Osteoblast (primary cell): ENCODE measurements at regions not wholly inside any gene's neighbourhood (a gene's known extent, or its start where the extent isn't known, plus 50 kb on each side); places are given as distances from the start of the nearest gene placed in this dataset.
A peak's percentile ranks its signal among the peaks of the same experiment; 100 is the strongest.

Experiments used
- DNase-seq: peaks from one replicate; pipeline ENCODE4 v3.0.0; 2011; ENCODE audit warnings: low spot score, mixed read lengths; ENCODE audit not compliant: insufficient read length; ENCODE audit errors: missing footprints
- H2AFZ ChIP-seq: 2 replicates; pipeline ENCODE4 v1.6.0; 2011; ENCODE audit warnings: mild to moderate bottlenecking, low read length
- H3K27ac ChIP-seq: 2 replicates; pipeline ENCODE4 v1.5.1; 2011; ENCODE audit warnings: mild to moderate bottlenecking, low read depth, low read length, moderate library complexity
- H3K27me3 ChIP-seq: 2 replicates; pipeline ENCODE4 v1.6.0; 2012; ENCODE audit warnings: mild to moderate bottlenecking, control low read depth, inconsistent platforms, low read length, moderate library complexity; ENCODE audit not compliant: insufficient read depth
- H3K36me3 ChIP-seq: 2 replicates; pipeline ENCODE4 v1.5.1; 2011; ENCODE audit warnings: mild to moderate bottlenecking, low read length, control low read depth, moderate library complexity; ENCODE audit not compliant: insufficient read depth
- H3K4me1 ChIP-seq: 2 replicates; pipeline ENCODE4 v1.5.1; 2011; ENCODE audit warnings: mild to moderate bottlenecking, low read length, control low read depth, moderate library complexity; ENCODE audit not compliant: insufficient read depth
- H3K4me2 ChIP-seq: 2 replicates; pipeline ENCODE4 v1.6.0; 2011; ENCODE audit warnings: mild to moderate bottlenecking, low read length; ENCODE audit not compliant: insufficient read depth
- H3K4me3 ChIP-seq: fragments of 200-600 bp; sonication (generic); 3 replicates; pipeline ENCODE4 v1.5.1; 2012; ENCODE audit warnings: mild to moderate bottlenecking, low read length, inconsistent platforms; ENCODE audit not compliant: insufficient read depth
- H3K79me2 ChIP-seq: 2 replicates; pipeline ENCODE4 v1.6.0; 2012; ENCODE audit warnings: mild to moderate bottlenecking, low read length, control low read depth, inconsistent platforms; ENCODE audit not compliant: insufficient read depth
- H3K9me3 ChIP-seq: 2 replicates; pipeline ENCODE4 v1.5.1; 2011; ENCODE audit warnings: low read depth, low read length, control low read depth
- H4K20me1 ChIP-seq: 2 replicates; pipeline ENCODE4 v1.6.0; 2012; ENCODE audit warnings: mild to moderate bottlenecking, low read length, control low read depth; ENCODE audit not compliant: insufficient read depth
- TF ChIP-seq, protein P1 (sequence below): IDR thresholded peaks from 2 replicates; pipeline ENCODE4 v1.5.1; 2011; ENCODE audit warnings: mild to moderate bottlenecking, low read depth, low read length, moderate library complexity; ENCODE audit errors: extremely low read depth

DNA sequence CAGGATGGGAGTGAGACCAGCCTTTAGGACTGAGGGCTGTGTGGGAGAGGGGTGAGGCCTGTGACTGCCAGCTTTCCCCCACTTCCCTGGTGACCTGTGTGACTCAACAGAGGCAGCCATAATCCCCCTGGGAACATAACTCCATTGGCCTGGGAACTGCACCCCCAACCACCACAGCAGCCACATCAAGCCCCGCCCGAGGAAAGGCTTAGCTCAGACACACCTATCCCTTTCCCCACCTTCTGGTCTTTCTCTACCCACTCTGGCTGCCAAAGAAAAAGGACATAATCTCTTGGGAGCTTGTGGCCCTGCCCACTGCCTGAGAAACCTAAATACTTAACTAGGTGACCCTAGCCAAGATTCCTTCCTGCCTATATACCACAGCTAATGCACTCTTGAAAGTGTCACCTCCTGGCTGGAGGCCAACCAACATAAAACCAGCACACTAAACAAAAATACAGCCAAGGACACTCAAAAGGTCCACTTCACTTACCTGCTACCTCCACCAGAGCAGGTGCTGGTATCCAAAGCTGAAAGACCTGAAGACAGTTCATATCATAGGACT lies 406.6 kb upstream of the CAMK1G start:
- Histone ChIP-seq H3K4me3 (no peak overlapping the region), H4K20me1 (no peaks in the 10 kb centered on the region), H3K27me3 (no peaks in the 10 kb centered on the region), H3K4me2 (no peak overlapping the region), H2AFZ (no peak overlapping the region), H3K4me1 (no peaks in the 10 kb centered on the region), H3K9me3 (no peaks in the 10 kb centered on the region), H3K27ac (no peak overlapping the region), H3K36me3 (no peaks in the 10 kb centered on the region), H3K79me2 (no peaks in the 10 kb centered on the region)
- no peak for DNase-seq
- TF ChIP-seq, protein P1, sequence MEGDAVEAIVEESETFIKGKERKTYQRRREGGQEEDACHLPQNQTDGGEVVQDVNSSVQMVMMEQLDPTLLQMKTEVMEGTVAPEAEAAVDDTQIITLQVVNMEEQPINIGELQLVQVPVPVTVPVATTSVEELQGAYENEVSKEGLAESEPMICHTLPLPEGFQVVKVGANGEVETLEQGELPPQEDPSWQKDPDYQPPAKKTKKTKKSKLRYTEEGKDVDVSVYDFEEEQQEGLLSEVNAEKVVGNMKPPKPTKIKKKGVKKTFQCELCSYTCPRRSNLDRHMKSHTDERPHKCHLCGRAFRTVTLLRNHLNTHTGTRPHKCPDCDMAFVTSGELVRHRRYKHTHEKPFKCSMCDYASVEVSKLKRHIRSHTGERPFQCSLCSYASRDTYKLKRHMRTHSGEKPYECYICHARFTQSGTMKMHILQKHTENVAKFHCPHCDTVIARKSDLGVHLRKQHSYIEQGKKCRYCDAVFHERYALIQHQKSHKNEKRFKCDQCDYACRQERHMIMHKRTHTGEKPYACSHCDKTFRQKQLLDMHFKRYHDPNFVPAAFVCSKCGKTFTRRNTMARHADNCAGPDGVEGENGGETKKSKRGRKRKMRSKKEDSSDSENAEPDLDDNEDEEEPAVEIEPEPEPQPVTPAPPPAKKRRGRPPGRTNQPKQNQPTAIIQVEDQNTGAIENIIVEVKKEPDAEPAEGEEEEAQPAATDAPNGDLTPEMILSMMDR: no peak

DNA sequence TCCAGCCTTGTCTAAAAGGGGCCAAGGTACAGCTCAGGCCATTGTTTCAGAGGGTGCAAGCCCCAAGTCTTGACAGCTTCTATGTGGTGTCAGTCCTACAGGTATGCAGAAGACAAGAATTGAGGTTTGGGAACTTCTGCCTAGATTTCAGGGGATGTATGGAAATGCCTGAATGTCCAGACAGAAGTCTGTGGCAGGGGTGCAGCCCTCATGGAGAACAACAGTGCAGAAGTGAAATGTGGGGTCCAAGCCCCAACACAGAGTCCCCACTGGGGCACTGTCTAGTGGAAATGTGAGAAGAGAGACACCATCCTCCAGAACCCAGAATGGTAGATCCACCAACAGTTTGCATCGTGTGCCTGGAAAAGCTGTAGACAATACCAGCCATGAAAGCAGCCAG lies 400.3 kb upstream of the CAMK1G start:
- no peak overlapping the region for H3K4me2 ChIP-seq
- no peaks in the 10 kb centered on the region for H3K27me3 ChIP-seq
- H3K36me3 ChIP-seq: no peaks in the 10 kb centered on the region
- no peak overlapping the region for H2AFZ ChIP-seq
- H4K20me1 ChIP-seq: no peaks in the 10 kb centered on the region
- H3K27ac ChIP-seq: no peak overlapping the region
- TF ChIP-seq, protein P1: no peak
- no peaks in the 10 kb centered on the region for H3K9me3 ChIP-seq
- no peaks in the 10 kb centered on the region for H3K79me2 ChIP-seq
- no peaks in the 10 kb centered on the region for H3K4me1 ChIP-seq
- DNase-seq: no peak
- H3K4me3 ChIP-seq: no peak overlapping the region

DNA sequence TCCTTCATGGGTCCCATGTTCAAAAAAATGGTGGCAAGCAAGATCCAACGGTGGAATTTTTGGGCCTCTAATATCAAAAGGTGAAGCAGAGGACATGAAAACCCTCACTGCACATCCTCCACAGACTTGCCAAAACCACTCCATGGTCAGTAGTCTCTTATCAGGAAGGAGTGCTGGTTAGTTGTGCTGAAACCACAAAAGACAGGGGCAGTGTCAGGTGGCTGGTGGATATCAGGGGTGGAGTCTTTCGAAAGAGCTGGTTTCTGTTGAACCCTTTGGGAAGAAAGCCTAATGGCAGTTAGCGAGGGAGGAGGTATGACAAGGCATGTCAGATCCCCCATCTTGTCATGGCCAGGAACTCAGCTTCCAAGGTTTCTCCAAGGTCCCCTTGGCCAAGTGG lies 395.9 kb upstream of the CAMK1G start:
- H3K27ac ChIP-seq: no peak overlapping the region
- no peak overlapping the region for H3K4me2 ChIP-seq
- H3K27me3 ChIP-seq: no peaks in the 10 kb centered on the region
- no peaks in the 10 kb centered on the region for H3K79me2 ChIP-seq
- no peaks in the 10 kb centered on the region for H3K4me1 ChIP-seq
- H3K36me3 ChIP-seq: no peaks in the 10 kb centered on the region
- TF ChIP-seq, protein P1: no peak
- no peak overlapping the region for H3K4me3 ChIP-seq
- H3K9me3 ChIP-seq: no peaks in the 10 kb centered on the region
- H4K20me1 ChIP-seq: no peaks in the 10 kb centered on the region
- no peak overlapping the region for H2AFZ ChIP-seq
- no peak for DNase-seq

DNA sequence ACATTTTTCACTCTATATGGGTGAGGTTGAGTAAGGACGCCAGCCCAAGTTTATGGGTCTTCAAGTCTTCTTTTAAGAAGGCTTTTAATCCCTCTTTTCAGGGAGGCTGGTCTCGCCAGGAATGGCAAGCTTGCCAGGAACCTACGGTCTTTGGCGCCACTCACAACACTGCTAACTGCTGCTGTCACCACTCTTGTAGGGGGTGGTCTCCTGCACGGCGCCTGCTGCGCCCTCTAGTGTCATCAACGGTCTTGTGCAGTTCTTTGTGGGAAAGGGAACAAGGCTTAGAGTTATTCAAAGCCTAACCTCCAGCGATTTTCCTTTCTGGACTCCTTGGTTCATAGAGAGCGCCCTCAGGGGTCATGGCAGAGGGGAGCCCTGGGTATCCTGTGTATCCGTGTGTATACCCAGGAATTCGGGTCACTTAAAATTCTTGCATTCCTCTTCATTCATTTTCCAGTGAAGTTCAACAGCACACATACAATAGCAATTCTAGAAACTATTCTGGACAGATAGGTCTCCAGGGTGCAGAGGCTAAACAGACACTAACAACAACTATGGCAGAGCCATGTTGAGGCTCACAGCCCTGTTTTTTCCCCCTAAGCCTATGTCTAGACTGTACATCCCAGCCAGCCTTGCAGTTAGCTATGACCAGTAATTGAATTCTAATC lies 392.8 kb upstream of the CAMK1G start:
- TF ChIP-seq, protein P1: peak; percentile 85
- Histone ChIP-seq H3K9me3 (no peaks in the 10 kb centered on the region), H3K4me3 (no peak overlapping the region), H3K4me1 (no peaks in the 10 kb centered on the region), H3K27ac (no peak overlapping the region), H3K4me2 (no peak overlapping the region), H3K36me3 (no peaks in the 10 kb centered on the region), H3K27me3 (no peaks in the 10 kb centered on the region), H4K20me1 (no peaks in the 10 kb centered on the region), H3K79me2 (no peaks in the 10 kb centered on the region), H2AFZ (no peak overlapping the region)
- no peak for DNase-seq
